HL-60 (cell line): ENCODE measurements at regions not wholly inside any gene's neighbourhood (a gene's known extent, or its start where the extent isn't known, plus 50 kb on each side); places are given as distances from the start of the nearest gene placed in this dataset.

Experiments used
- DNase-seq, 2 experiments: peaks; one replicate each; pipeline ENCODE4 v3.0.0-alpha.2; 2010 to 2020; ENCODE audit warnings: low read depth in 1 of 2, low spot score in 1 of 2
- H3K27ac ChIP-seq: fragments of 250-450 bp; sonication (Bioruptor Pico); replicated peaks from 2 replicates; pipeline ENCODE4 v1.5.1; 2020; ENCODE audit warnings: mild to moderate bottlenecking, moderate library complexity
- H3K27me3 ChIP-seq: fragments of 250-450 bp; sonication (Bioruptor Pico); 2 replicates; pipeline ENCODE4 v1.5.1; 2021; ENCODE audit warnings: mild to moderate bottlenecking, moderate library complexity; ENCODE audit not compliant: insufficient read depth, poor library complexity, severe bottlenecking
- H3K4me3 ChIP-seq: replicated peaks from 2 replicates; pipeline ENCODE4 v1.5.1; 2011; ENCODE audit warnings: mild to moderate bottlenecking, control low read depth, low read length; ENCODE audit not compliant: insufficient read depth
- CTCF ChIP-seq: IDR thresholded peaks from one replicate; pipeline ENCODE4 v1.5.1; 2011; ENCODE audit warnings: low read length, control low read depth, inconsistent platforms; ENCODE audit not compliant: insufficient read depth
- GABPA ChIP-seq: IDR thresholded peaks from 2 replicates; pipeline ENCODE4 v1.6.1; 2012; ENCODE audit warnings: low read depth
- POLR2AphosphoS5 ChIP-seq: IDR thresholded peaks from 2 replicates; pipeline ENCODE4 v1.6.1; 2012; ENCODE audit warnings: low read depth
- REST ChIP-seq: IDR thresholded peaks from 2 replicates; pipeline ENCODE4 v1.6.1; 2012; ENCODE audit warnings: low read depth; ENCODE audit not compliant: insufficient replicate concordance
- SPI1 ChIP-seq: IDR thresholded peaks from 2 replicates; pipeline ENCODE4 v1.6.1; 2012; ENCODE audit warnings: low read depth, mild to moderate bottlenecking, borderline replicate concordance

- DNase-seq = no peak
- Histone ChIP-seq H3K4me3 (no peak overlapping the region), H3K27ac (no peak overlapping the region), H3K27me3 (no peaks in the 10 kb centered on the region)
- TF ChIP-seq CTCF (no peak), REST (no peak), GABPA (no peak), POLR2AphosphoS5 (no peak), SPI1 (no peak)
Measured at GRCh38 chr2:150339282-150339681, 148.2 kb downstream of the RND3 start.

GRCh38 chr2:150335596-150335995 lies 151.9 kb downstream of the RND3 start:
- H3K27me3 ChIP-seq = no peaks in the 10 kb centered on the region
- DNase-seq = no peak
- no peak overlapping the region for H3K27ac ChIP-seq
- TF ChIP-seq GABPA (no peak), SPI1 (no peak), CTCF (no peak)
- no peak overlapping the region for H3K4me3 ChIP-seq

GRCh38 chr2:150332383-150332782 lies 155.1 kb downstream of the RND3 start:
- no peak overlapping the region for H3K27ac ChIP-seq

More at GRCh38 chr2:150332383-150332782, 155.1 kb downstream of the RND3 start:
- no peaks in the 10 kb centered on the region for H3K27me3 ChIP-seq
- TF ChIP-seq SPI1 (no peak), POLR2AphosphoS5 (no peak), CTCF (no peak), REST (no peak)
- DNase-seq = no peak
- H3K4me3 ChIP-seq = no peak overlapping the region
